H1 (cell line): ENCODE measurements at regions not wholly inside any gene's neighbourhood (a gene's known extent, or its start where the extent isn't known, plus 50 kb on each side); places are given as distances from the start of the nearest gene placed in this dataset.

ENCODE experiments used
- CTCF ChIA-PET: fragments of 300-600 bp; sonication (Branson Sonifier 250); formaldehyde crosslinking; loops from one replicate; lab custom pipeline; 2021; ENCODE audit not compliant: partially characterized antibody; lab: Charles Lee
- POLR2A ChIA-PET: fragments of 300-600 bp; sonication (Branson Sonifier 250); formaldehyde crosslinking; loops from one replicate; lab custom pipeline; 2021; ENCODE audit warnings: inconsistent platforms; ENCODE audit not compliant: partially characterized antibody; lab: Charles Lee
- DNase-seq, 2 experiments: peaks; one replicate each; pipeline versions ENCODE4 v3.0.0 to v3.0.0-alpha.2; 2010 to 2022; ENCODE audit warnings: low spot score in 2 of 2, low read depth in 1 of 2, mixed read lengths in 1 of 2
- FAIRE-seq: peaks from 2 replicates; lab custom pipeline; 2011; peaks lifted over from hg19 to GRCh38; lab: Jason Lieb, UNC
- H2AFZ ChIP-seq: 2 replicates; pipeline ENCODE4 v1.8.1; 2012; ENCODE audit warnings: low read length, inconsistent platforms
- H2AK5ac ChIP-seq: 2 replicates; pipeline ENCODE4 v1.6.1; 2013; ENCODE audit warnings: low read depth, low read length
- H2BK120ac ChIP-seq: replicated peaks from 2 replicates; pipeline ENCODE3; 2013; ENCODE audit warnings: low read depth, low read length, inconsistent platforms
- H2BK12ac ChIP-seq: 2 replicates; pipeline ENCODE4 v1.6.1; 2013; ENCODE audit warnings: low read depth, low read length
- H2BK15ac ChIP-seq: 2 replicates; pipeline ENCODE4 v1.6.1; 2013; ENCODE audit warnings: low read length
- H2BK20ac ChIP-seq: 2 replicates; pipeline ENCODE4 v1.6.1; 2013; ENCODE audit warnings: low read length
- H2BK5ac ChIP-seq: 2 replicates; pipeline ENCODE4 v1.6.1; 2013; ENCODE audit warnings: low read depth, low read length
- H3K14ac ChIP-seq: 2 replicates; pipeline ENCODE4 v1.6.1; 2013; ENCODE audit warnings: inconsistent platforms; ENCODE audit not compliant: insufficient read length
- H3K18ac ChIP-seq: 2 replicates; pipeline ENCODE4 v1.6.1; 2013; ENCODE audit warnings: low read length; ENCODE audit errors: extremely low read depth
- H3K23ac ChIP-seq: 2 replicates; pipeline ENCODE4 v1.6.1; 2013; ENCODE audit warnings: inconsistent platforms; ENCODE audit not compliant: insufficient read length
- H3K23me2 ChIP-seq: 2 replicates; pipeline ENCODE4 v1.6.1; 2013; ENCODE audit warnings: low read depth, low read length
- H3K27ac ChIP-seq: 2 replicates; pipeline ENCODE4 v1.6.1; 2011; ENCODE audit warnings: low read depth, low read length, inconsistent platforms
- H3K27me3 ChIP-seq, 4 experiments: replicated peaks in 1 of 4; 1 replicate in 1 of 4; 2 replicates in 3 of 4; pipeline versions ENCODE4 v1.6.1 to v1.8.1; 2011 to 2013; ENCODE audit warnings: low read length in 3 of 4, mild to moderate bottlenecking in 3 of 4, inconsistent platforms in 2 of 4, mixed read lengths in 2 of 4, moderate library complexity in 1 of 4; ENCODE audit not compliant: control insufficient read depth in 3 of 4, insufficient read depth in 3 of 4; ENCODE audit errors: extremely low read depth in 1 of 4
- H3K36me3 ChIP-seq, 4 experiments: 2 replicates each; pipeline versions ENCODE4 v1.6.1 to v1.8.1; 2011 to 2013; ENCODE audit warnings: mild to moderate bottlenecking in 4 of 4, low read length in 3 of 4, moderate library complexity in 2 of 4, control low read depth in 1 of 4, inconsistent platforms in 1 of 4; ENCODE audit not compliant: insufficient read depth in 4 of 4, control insufficient read depth in 2 of 4
- H3K4ac ChIP-seq: replicated peaks from 2 replicates; pipeline ENCODE3; 2013; ENCODE audit warnings: low read length, low read depth, mixed read lengths, inconsistent platforms; ENCODE audit not compliant: insufficient read length
- H3K4me1 ChIP-seq, 4 experiments: replicated peaks in 1 of 4; 1 replicate in 1 of 4; 2 replicates in 3 of 4; pipeline versions ENCODE4 v1.6.1 to v1.8.1; 2011 to 2013; ENCODE audit warnings: low read length in 3 of 4, inconsistent platforms in 2 of 4, mixed read lengths in 1 of 4; ENCODE audit not compliant: insufficient read depth in 4 of 4, control insufficient read depth in 3 of 4
- H3K4me2 ChIP-seq, 2 experiments: 2 replicates each; pipeline versions ENCODE4 v1.6.1 to v1.8.1; 2011 to 2013; ENCODE audit warnings: low read depth in 2 of 2, low read length in 2 of 2, control low read depth in 1 of 2, inconsistent platforms in 1 of 2, mild to moderate bottlenecking in 1 of 2; ENCODE audit not compliant: insufficient read depth in 1 of 2
- H3K4me3 ChIP-seq, 4 experiments: fragments of 200-600, 300-600 bp in 1 of 4; sonication (generic), shearing (Covaris generic), sonication (Bioruptor Twin) in 1 of 4; 2 replicates each; pipeline versions ENCODE4 v1.5.1 to v1.8.1; 2011 to 2016; ENCODE audit warnings: low read length in 4 of 4, low read depth in 3 of 4, control low read depth in 2 of 4, inconsistent platforms in 2 of 4, mild to moderate bottlenecking in 2 of 4, mixed read lengths in 1 of 4, moderate library complexity in 1 of 4; ENCODE audit not compliant: insufficient read depth in 2 of 4; ENCODE audit errors: extremely low read depth in 1 of 4
- H3K56ac ChIP-seq: replicated peaks from 2 replicates; pipeline ENCODE3; 2013; ENCODE audit warnings: low read depth, mild to moderate bottlenecking, mixed read lengths, low read length, inconsistent platforms; ENCODE audit not compliant: insufficient read length
- H3K79me1 ChIP-seq: 2 replicates; pipeline ENCODE4 v1.6.1; 2013; ENCODE audit warnings: low read depth, low read length, control low read depth
- H3K79me2 ChIP-seq, 2 experiments: 2 replicates each; pipeline versions ENCODE4 v1.6.1 to v1.8.1; 2012 to 2013; ENCODE audit warnings: low read length in 2 of 2, mild to moderate bottlenecking in 2 of 2, inconsistent platforms in 1 of 2; ENCODE audit not compliant: insufficient read depth in 2 of 2, control insufficient read depth in 1 of 2
- H3K9ac ChIP-seq, 4 experiments: replicated peaks in 1 of 4; 1 replicate in 1 of 4; 2 replicates in 3 of 4; pipeline versions ENCODE4 v1.6.1 to v1.8.1; 2011 to 2013; ENCODE audit warnings: low read depth in 3 of 4, low read length in 3 of 4, control low read depth in 2 of 4, mild to moderate bottlenecking in 2 of 4, moderate library complexity in 2 of 4, inconsistent platforms in 1 of 4; ENCODE audit errors: extremely low read depth in 1 of 4
- H3K9me3 ChIP-seq, 2 experiments: 2 replicates each; pipeline versions ENCODE4 v1.6.1 to v1.8.1; 2012 to 2013; ENCODE audit warnings: mild to moderate bottlenecking in 2 of 2, moderate library complexity in 2 of 2, control low read depth in 1 of 2, inconsistent platforms in 1 of 2, low read depth in 1 of 2, low read length in 1 of 2, mixed read lengths in 1 of 2; ENCODE audit not compliant: insufficient read depth in 2 of 2
- H4K20me1 ChIP-seq, 2 experiments: replicated peaks in 1 of 2; 2 replicates each; pipeline versions ENCODE3 to v1.8.1; 2011 to 2013; ENCODE audit warnings: inconsistent platforms in 2 of 2, low read length in 2 of 2, mild to moderate bottlenecking in 1 of 2; ENCODE audit not compliant: insufficient read depth in 2 of 2, control insufficient read depth in 1 of 2
- H4K5ac ChIP-seq: 2 replicates; pipeline ENCODE4 v1.6.1; 2013; ENCODE audit warnings: low read length, low read depth, mixed read lengths, inconsistent platforms; ENCODE audit not compliant: insufficient read length
- H4K8ac ChIP-seq: 2 replicates; pipeline ENCODE4 v1.8.0; 2013; ENCODE audit warnings: mild to moderate bottlenecking, moderate library complexity, low read length, inconsistent platforms; ENCODE audit not compliant: insufficient read depth; ENCODE audit errors: extremely low read depth
- H4K91ac ChIP-seq: replicated peaks from 2 replicates; pipeline ENCODE3; 2013; ENCODE audit warnings: low read length, mixed read lengths, inconsistent platforms; ENCODE audit not compliant: insufficient read length
- CHD1 ChIP-seq: IDR thresholded peaks from 2 replicates; pipeline ENCODE4 v1.6.1; 2012; ENCODE audit warnings: low read depth, low read length, improper control_type of control experiment
- EGR1 ChIP-seq: IDR thresholded peaks from 2 replicates; pipeline ENCODE4 v1.6.1; 2011; ENCODE audit warnings: low read depth, low read length, borderline replicate concordance
- JUN ChIP-seq: IDR thresholded peaks from 2 replicates; pipeline ENCODE4 v1.6.1; 2011; ENCODE audit warnings: low read depth, mild to moderate bottlenecking, improper control_type of control experiment, low read length
- POLR2AphosphoS5 ChIP-seq: IDR thresholded peaks from 2 replicates; pipeline ENCODE4 v1.6.1; 2011; ENCODE audit warnings: low read depth, low read length
- SP4 ChIP-seq: IDR thresholded peaks from 2 replicates; pipeline ENCODE4 v1.6.1; 2012; ENCODE audit warnings: low read length, inconsistent platforms
- ZNF274 ChIP-seq: IDR thresholded peaks from 2 replicates; pipeline ENCODE4 v1.7.0; 2012; ENCODE audit warnings: low read length, borderline replicate concordance; ENCODE audit errors: extremely low read depth
- WGBS, 2 experiments: shearing (Covaris generic) in 1 of 2; methylation state at CpG; one replicate each; pipeline versions ENCODE4 v1.1.6 to v1.1.7; 2013 to 2015; ENCODE audit warnings: low lambda C conversion rate in 2 of 2, mixed read lengths in 2 of 2, inconsistent platforms in 1 of 2, low coverage in 1 of 2, missing lambda C conversion rate in 1 of 2; ENCODE audit not compliant: insufficient replicate concordance in 2 of 2, insufficient coverage in 1 of 2, insufficient read length in 1 of 2; ENCODE audit errors: extremely low coverage in 1 of 2, missing lambda C conversion rate in 1 of 2; 5-methylcytosine and 5-hydroxymethylcytosine counted together

- no peaks in the 10 kb centered on the region for H3K9me3 ChIP-seq
- FAIRE-seq (no peak), DNase-seq (no peak)
- H2BK20ac ChIP-seq = no peak overlapping the region
- CTCF ChIA-PET = interaction anchor here (1.1 kb wide), 1 partner anchor 10 kb away, joined by 3 read pairs; no protein-coding TSS in a partner anchor
- no peaks in the 10 kb centered on the region; a peak in 1 of 7 replicates for H3K27me3 ChIP-seq
- no peak overlapping the region for H3K4ac ChIP-seq
- no peaks in the 10 kb centered on the region for H3K79me2 ChIP-seq
- H3K14ac ChIP-seq = no peak overlapping the region
- H3K79me1 ChIP-seq = no peaks in the 10 kb centered on the region
- 0 out of 2 replicates have a peak overlapping the region, but pooled peaks have one; percentile 8 for H4K8ac ChIP-seq
- H3K4me3 ChIP-seq = no peak overlapping the region
- H3K27ac ChIP-seq = no peak overlapping the region
- H2BK12ac ChIP-seq = no peak overlapping the region
- H2BK5ac ChIP-seq = no peak overlapping the region
- TF ChIP-seq ZNF274 (no peak), CHD1 (no peak), POLR2AphosphoS5 (no peak), EGR1 (no peak), JUN (no peak), SP4 (no peak)
- H2AK5ac ChIP-seq = no peak overlapping the region
- POLR2A ChIA-PET = interaction anchor here (0.6 to 2.2 kb wide), 2 partner anchors 11 to 124 kb away, joined by 3 to 6 read pairs; no protein-coding TSS in a partner anchor
- H3K56ac ChIP-seq = no peak overlapping the region
- H3K18ac ChIP-seq = no peak overlapping the region
- no peak overlapping the region for H2AFZ ChIP-seq
- H3K36me3 ChIP-seq = no peaks in the 10 kb centered on the region
- WGBS, 2 experiments = 93% methylated on average over 4 of the region's 13 CpGs; no CpG with 5 or more reads in 1 of the 2 experiments
- no peak overlapping the region for H2BK15ac ChIP-seq
- no peak overlapping the region for H4K91ac ChIP-seq
- H2BK120ac ChIP-seq = no peak overlapping the region
- no peaks in the 10 kb centered on the region for H4K20me1 ChIP-seq
- no peak overlapping the region for H3K9ac ChIP-seq
- no peak overlapping the region for H3K23ac ChIP-seq
- H3K4me2 ChIP-seq = no peak overlapping the region
- peaks cover 4% of the 10 kb centered on the region; the same call in 1 of the 2 replicates for H3K23me2 ChIP-seq
- no peaks in the 10 kb centered on the region for H3K4me1 ChIP-seq
- no peak overlapping the region for H4K5ac ChIP-seq
These were observed 977.6 kb downstream of the BRD1 start for GRCh38 chr22:48849963-48850657.
